PC-9 (cell line): ENCODE measurements at regions not wholly inside any gene's neighbourhood (a gene's known extent, or its start where the extent isn't known, plus 50 kb on each side); places are given as distances from the start of the nearest gene placed in this dataset.
"Not testable (repeated sequence)": the region's sequence is repeated elsewhere in the genome, so short reads cannot be mapped to it uniquely, and the experiment has no call there.

Source experiments
- BruUV-seq: library from RNA; stranded (reverse); fragments of 400-500 nt; replicated peaks from 2 replicates; lab custom pipeline; 2021; lab: Mats Ljungman, UMichigan
- CTCF ChIA-PET: fragments of 300-600 bp; sonication (Branson Sonifier 250); formaldehyde crosslinking; loops from one replicate; lab custom pipeline; 2022; ENCODE audit warnings: antibody characterized with exemption; lab: Charles Lee
- POLR2A ChIA-PET: fragments of 300-600 bp; sonication (Branson Sonifier 250); formaldehyde crosslinking; loops from one replicate; lab custom pipeline; 2022; ENCODE audit warnings: antibody characterized with exemption; ENCODE audit not compliant: unreplicated experiment; lab: Charles Lee
- DNase-seq, 2 experiments: peaks; one replicate each; pipeline versions ENCODE4 v3.0.0 to v3.0.0-alpha.2; 2015 to 2022; ENCODE audit warnings: mixed read lengths in 1 of 2
- H2AFZ ChIP-seq: fragments of 200-600 bp; sonication (generic); 2 replicates; pipeline ENCODE4 v1.8.1; 2017; ENCODE audit warnings: antibody characterized with exemption
- H3F3A ChIP-seq: fragments of 200-600 bp; sonication (generic); 2 replicates; pipeline ENCODE4 v1.8.1; 2017; ENCODE audit warnings: antibody characterized with exemption, mild to moderate bottlenecking, low read depth; ENCODE audit not compliant: insufficient read depth
- H3K27ac ChIP-seq: fragments of 200-600 bp; sonication (generic); 2 replicates; pipeline ENCODE4 v1.6.1; 2016; ENCODE audit warnings: mixed run types
- H3K27me3 ChIP-seq: fragments of 200-600 bp; sonication (generic); 2 replicates; pipeline ENCODE4 v1.6.1; 2016; ENCODE audit warnings: low read depth, mixed run types; ENCODE audit not compliant: insufficient read depth
- H3K36me3 ChIP-seq: fragments of 200-600 bp; sonication (generic); 2 replicates; pipeline ENCODE4 v1.6.1; 2016; ENCODE audit warnings: low read depth, mixed run types
- H3K4me1 ChIP-seq: fragments of 200-600 bp; sonication (generic); replicated peaks from 2 replicates; pipeline ENCODE4 v1.6.1; 2016; ENCODE audit warnings: mixed run types; ENCODE audit not compliant: insufficient read depth
- H3K4me2 ChIP-seq: fragments of 200-600 bp; sonication (generic); 2 replicates; pipeline ENCODE4 v1.6.1; 2017; ENCODE audit warnings: mixed run types
- H3K4me3 ChIP-seq: fragments of 200-600 bp; sonication (generic); 2 replicates; pipeline ENCODE4 v1.6.1; 2016; ENCODE audit warnings: mixed run types
- H3K79me2 ChIP-seq: fragments of 200-600 bp; sonication (generic); 2 replicates; pipeline ENCODE4 v1.6.1; 2017; ENCODE audit warnings: low read depth, mixed run types
- H3K9me2 ChIP-seq: fragments of 200-600 bp; sonication (generic); 2 replicates; pipeline ENCODE4 v1.8.1; 2017; ENCODE audit warnings: mild to moderate bottlenecking; ENCODE audit not compliant: insufficient read depth
- H3K9me3 ChIP-seq: fragments of 200-600 bp; sonication (generic); 2 replicates; pipeline ENCODE4 v1.8.1; 2016; ENCODE audit warnings: low read depth; ENCODE audit not compliant: insufficient read depth
- H4K20me1 ChIP-seq: fragments of 200-600 bp; sonication (generic); 2 replicates; pipeline ENCODE4 v1.8.1; 2017; ENCODE audit not compliant: insufficient read depth
- EZH2 ChIP-seq: fragments of 200-600 bp; sonication (generic); IDR thresholded peaks from 2 replicates; pipeline ENCODE4 v1.8.0; 2017; ENCODE audit warnings: antibody characterized with exemption, low read depth
- intact Hi-C: fragments of 100-400 bp; cut with micrococcal nuclease; formaldehyde crosslinking; loops from one replicate; pipeline ENCODE4 v1.10.0; 2022; ENCODE audit not compliant: unreplicated experiment
- TF ChIP-seq, protein P1 (sequence below): fragments of 200-600 bp; sonication (generic); conservative IDR thresholded peaks from 2 replicates; pipeline ENCODE4 v1.6.1; 2017; ENCODE audit warnings: mixed run types, antibody characterized with exemption, mild to moderate bottlenecking, moderate library complexity

DNA sequence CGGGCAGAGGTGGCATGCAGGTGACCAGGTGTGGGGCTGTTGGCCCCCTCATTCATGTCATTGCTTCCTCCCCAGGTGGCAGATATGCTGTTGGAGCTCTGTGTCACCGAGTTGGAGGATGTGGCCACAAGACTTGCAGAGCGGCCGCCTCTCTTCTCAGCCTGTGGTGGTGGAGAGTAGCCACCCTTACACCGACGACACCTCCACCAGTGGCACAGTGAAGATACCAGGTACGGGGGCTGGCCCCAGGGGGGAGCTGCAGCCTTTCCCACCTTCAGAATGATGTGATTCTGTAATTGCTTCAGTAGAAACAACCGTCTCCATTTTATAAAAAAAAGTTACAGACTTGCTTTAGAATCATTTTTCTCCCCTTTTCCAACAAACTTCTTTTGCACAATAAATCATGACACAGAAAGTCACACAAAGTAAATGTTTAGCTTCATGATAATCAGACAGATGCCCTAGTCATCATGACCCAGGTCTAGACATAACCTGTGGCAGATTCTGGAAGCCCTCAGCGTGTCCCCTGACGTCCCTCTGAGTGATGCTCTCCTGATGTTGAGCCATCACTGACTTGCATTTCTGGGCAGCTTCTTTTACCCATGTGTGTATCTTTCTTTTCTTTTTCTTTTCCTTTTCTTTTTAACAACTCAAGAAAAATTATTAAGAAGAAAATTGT is 76.0 kb upstream of the FAN1 start:
- Histone ChIP-seq H3K36me3 (no peaks in the 10 kb centered on the region), H4K20me1 (no peaks in the 10 kb centered on the region), H2AFZ (no peak overlapping the region), H3K27me3 (no peaks in the 10 kb centered on the region; the same call in 1 of the 2 replicates), H3K9me3 (no peaks in the 10 kb centered on the region), H3K4me3 (no peak overlapping the region), H3K4me1 (no peaks in the 10 kb centered on the region), H3K4me2 (peak overlapping the region; percentile 32; the same call in 1 of the 2 replicates), H3K27ac (no peak overlapping the region), H3K9me2 (no peaks in the 10 kb centered on the region), H3F3A (no peaks in the 10 kb centered on the region), H3K79me2 (no peaks in the 10 kb centered on the region)
- no TSS peak for BruUV-seq
- no peak for DNase-seq
- ChIA-PET CTCF (no interaction called here), POLR2A (no interaction called here)
- TF ChIP-seq, protein P1, sequence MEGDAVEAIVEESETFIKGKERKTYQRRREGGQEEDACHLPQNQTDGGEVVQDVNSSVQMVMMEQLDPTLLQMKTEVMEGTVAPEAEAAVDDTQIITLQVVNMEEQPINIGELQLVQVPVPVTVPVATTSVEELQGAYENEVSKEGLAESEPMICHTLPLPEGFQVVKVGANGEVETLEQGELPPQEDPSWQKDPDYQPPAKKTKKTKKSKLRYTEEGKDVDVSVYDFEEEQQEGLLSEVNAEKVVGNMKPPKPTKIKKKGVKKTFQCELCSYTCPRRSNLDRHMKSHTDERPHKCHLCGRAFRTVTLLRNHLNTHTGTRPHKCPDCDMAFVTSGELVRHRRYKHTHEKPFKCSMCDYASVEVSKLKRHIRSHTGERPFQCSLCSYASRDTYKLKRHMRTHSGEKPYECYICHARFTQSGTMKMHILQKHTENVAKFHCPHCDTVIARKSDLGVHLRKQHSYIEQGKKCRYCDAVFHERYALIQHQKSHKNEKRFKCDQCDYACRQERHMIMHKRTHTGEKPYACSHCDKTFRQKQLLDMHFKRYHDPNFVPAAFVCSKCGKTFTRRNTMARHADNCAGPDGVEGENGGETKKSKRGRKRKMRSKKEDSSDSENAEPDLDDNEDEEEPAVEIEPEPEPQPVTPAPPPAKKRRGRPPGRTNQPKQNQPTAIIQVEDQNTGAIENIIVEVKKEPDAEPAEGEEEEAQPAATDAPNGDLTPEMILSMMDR, result no peak
- intact Hi-C loops, result no loop called here

DNA sequence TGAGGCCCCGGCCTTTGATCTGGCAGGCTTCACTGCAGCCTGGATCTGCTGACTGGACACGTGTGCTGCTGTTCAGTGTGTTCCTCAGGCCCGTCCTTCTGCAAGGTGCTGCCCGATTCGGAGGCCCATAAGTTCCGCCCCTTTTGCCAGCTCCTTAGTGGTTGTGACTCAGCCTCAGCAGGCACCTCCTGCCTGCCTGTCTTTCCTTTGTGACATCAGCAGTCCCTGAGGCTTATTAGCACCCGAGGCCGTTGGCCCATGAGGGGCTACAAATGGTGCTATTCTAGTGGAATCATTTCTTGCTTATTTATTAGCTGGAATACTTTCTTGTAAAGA is 75.4 kb upstream of the FAN1 start:
- intact Hi-C loops, H3K4me1 ChIP-seq, BruUV-seq, H2AFZ ChIP-seq, H3K4me3 ChIP-seq, POLR2A ChIA-PET, H3K36me3 ChIP-seq, H3K27ac ChIP-seq, H3K79me2 ChIP-seq, H3K9me2 ChIP-seq, H3F3A ChIP-seq, H3K9me3 ChIP-seq, H4K20me1 ChIP-seq, H3K27me3 ChIP-seq, CTCF ChIA-PET: not testable (repeated sequence)
- peak overlapping the region; percentile 32; the same call in 1 of the 2 replicates for H3K4me2 ChIP-seq
- DNase-seq, result peak in 1 of 2 experiments; percentile 7

DNA sequence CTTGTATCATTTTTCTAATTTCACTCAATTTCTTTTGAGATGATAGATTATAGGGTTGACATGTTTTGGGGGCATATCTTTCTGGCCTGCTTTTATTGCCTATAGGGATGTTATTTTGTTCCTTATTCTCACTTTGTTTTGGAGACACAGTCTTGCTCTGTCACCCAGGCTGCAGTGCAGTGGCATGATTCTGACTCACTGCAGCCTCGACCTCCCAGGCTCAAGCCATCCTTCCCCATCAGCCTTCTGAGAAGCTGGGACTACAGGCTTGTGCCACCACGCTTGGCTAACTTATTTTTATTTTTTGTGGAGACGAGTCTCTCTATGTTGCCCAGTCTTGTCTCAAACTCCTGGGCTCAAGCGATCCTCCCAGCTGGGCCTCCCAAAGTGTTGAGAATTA is 72.8 kb upstream of the FAN1 start:
- Histone ChIP-seq H3K27me3 (no peaks in the 10 kb centered on the region; the same call in 1 of the 2 replicates), H3K79me2 (no peaks in the 10 kb centered on the region), H3K36me3 (no peaks in the 10 kb centered on the region), H3K27ac (no peak overlapping the region), H3F3A (no peaks in the 10 kb centered on the region), H3K9me2 (no peaks in the 10 kb centered on the region), H3K9me3 (no peaks in the 10 kb centered on the region), H4K20me1 (no peaks in the 10 kb centered on the region), H3K4me1 (no peaks in the 10 kb centered on the region), H3K4me2 (no peak overlapping the region), H2AFZ (no peak overlapping the region), H3K4me3 (no peak overlapping the region)
- no peak for DNase-seq
- no peak for TF ChIP-seq EZH2
- TF ChIP-seq, protein P1, result no peak
- ChIA-PET POLR2A (no interaction called here), CTCF (no interaction called here)
- intact Hi-C loops, result no loop called here
- no TSS peak for BruUV-seq

DNA sequence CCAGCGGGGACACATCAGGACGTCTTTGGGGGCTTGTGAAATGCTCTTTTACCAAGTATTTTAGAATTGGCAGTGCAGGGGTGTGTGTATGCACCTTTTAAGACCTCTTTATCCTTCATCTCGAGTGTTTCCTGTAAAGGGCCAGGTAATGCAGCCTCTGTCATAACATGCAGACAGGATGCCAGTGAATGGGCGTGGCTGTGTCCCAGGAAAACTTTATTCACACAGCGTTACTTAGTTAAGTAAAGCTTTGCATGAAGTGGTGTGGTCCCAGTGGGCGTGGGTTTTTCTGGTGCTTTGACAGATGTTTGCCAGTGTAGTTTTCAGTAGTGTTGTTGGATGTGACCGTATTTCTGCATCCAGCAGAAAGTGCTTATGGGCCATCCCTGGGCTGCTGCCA is 70.3 kb upstream of the FAN1 start:
- H4K20me1 ChIP-seq, H3K36me3 ChIP-seq, H3K79me2 ChIP-seq, H3K9me2 ChIP-seq, BruUV-seq, H3F3A ChIP-seq, H3K27me3 ChIP-seq, H3K27ac ChIP-seq, intact Hi-C loops, H3K4me2 ChIP-seq, H2AFZ ChIP-seq, POLR2A ChIA-PET, CTCF ChIA-PET, H3K4me3 ChIP-seq, H3K9me3 ChIP-seq, DNase-seq, H3K4me1 ChIP-seq: not testable (repeated sequence)

DNA sequence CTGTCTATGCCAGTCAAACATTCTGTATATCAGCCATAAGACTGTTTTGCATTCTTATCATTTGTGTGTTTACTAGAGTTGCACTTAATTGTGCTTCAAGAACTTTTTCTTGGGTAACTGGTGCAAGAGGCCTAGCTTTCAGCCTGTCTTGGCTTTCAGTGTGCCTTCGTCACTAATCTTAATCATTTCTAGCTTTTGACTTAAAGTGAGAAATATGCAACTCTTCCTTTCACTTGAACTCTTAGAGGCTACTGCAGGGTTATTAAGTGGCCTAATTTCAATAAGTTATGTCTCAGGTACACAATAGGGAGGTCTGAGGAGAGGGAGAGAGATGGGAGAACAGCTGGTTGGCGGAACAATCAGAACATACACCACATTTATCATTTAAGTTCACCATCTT is 62.1 kb upstream of the FAN1 start:
- DNase-seq, H3K4me1 ChIP-seq, H4K20me1 ChIP-seq, POLR2A ChIA-PET, BruUV-seq, H3K9me2 ChIP-seq, H3K4me2 ChIP-seq, H3F3A ChIP-seq, intact Hi-C loops, H3K79me2 ChIP-seq, H3K9me3 ChIP-seq, H3K36me3 ChIP-seq, CTCF ChIA-PET, H3K4me3 ChIP-seq, H2AFZ ChIP-seq, H3K27ac ChIP-seq: not testable (repeated sequence)
- peaks cover 11% of the 10 kb centered on the region for H3K27me3 ChIP-seq

DNA sequence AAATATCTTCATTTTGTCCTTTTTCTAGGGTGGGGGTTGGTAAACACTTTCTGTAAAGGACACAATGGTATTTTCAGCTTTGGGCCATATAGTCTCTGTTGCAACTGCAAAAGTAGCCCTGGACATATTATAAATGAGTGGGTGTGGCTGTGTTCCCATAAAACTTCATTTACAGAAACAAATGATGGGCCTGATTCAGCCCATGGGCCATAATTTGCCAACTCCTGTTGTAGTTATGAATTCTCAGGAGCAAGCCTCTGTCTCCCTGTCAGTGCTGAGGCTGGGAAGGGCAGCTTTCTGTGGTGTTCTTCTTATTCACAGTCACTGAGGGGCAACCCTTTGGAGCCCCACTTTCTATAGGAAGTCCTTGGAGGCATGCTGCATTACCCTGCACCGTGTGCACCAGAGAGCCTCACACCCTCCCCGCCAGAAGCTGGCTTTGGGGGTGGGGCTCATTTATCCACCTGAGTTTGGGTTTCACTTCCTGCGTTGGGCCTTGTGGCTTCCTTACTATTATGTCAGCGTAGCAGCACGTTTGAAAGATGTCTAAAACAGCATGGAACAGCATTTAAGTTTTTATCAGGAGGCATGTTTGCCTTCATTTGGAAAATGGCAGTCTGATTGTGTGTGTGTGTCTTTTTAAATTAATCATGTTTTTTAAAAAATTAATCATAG is 60.8 kb upstream of the FAN1 start:
- H3K4me1 ChIP-seq, H3K79me2 ChIP-seq, H4K20me1 ChIP-seq, H3F3A ChIP-seq, H3K9me3 ChIP-seq, H2AFZ ChIP-seq, intact Hi-C loops, DNase-seq, H3K27ac ChIP-seq, H3K9me2 ChIP-seq, BruUV-seq, H3K4me2 ChIP-seq, CTCF ChIA-PET, H3K36me3 ChIP-seq, POLR2A ChIA-PET, H3K4me3 ChIP-seq: not testable (repeated sequence)
- H3K27me3 ChIP-seq, result peaks cover 11% of the 10 kb centered on the region
